ENCODE measurements at regions not wholly inside any gene's neighbourhood (a gene's known extent, or its start where the extent isn't known, plus 50 kb on each side); places are given as distances from the start of the nearest gene placed in this dataset.

DNA sequence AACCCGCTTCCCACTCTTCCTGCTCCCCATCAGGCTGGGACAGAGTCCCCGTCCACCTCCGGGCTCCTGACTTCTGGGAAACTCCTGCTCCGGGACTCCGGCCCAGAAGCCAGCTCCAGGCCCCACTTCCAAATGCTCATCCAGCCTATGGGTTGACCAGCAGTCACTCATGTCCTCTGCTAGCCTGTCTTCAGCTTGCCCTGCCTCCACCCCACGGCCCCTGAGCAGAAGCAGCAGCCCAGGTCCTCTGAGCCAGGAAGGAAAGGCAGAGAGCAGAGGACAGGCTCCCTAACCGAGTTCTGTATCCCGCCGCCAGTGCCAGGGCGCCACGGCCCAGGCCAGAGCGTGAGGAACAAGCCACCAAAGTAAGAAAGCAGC is 86.4 kb upstream of the ID2 start:
- no peak for TF ChIP-seq CTCF (IDR thresholded peaks at IDR 0.05)
- TF ChIP-seq POLR2A (IDR thresholded peaks at IDR 0.05): no peak
